ENCODE measurements at regions not wholly inside any gene's neighbourhood (a gene's known extent, or its start where the extent isn't known, plus 50 kb on each side); places are given as distances from the start of the nearest gene placed in this dataset.

GRCh38 chr21:21605521-21605920, 607.3 kb downstream of the NCAM2 start:
- Histone ChIP-seq H3K4me2 (ENCODE audit: low read length) (no peak overlapping the region), H3K36me3 (ENCODE audit: control insufficient read depth in 1 of 2, insufficient read depth in 2 of 2, low read length in 2 of 2) (no peaks in the 10 kb centered on the region), H3K79me2 (ENCODE audit: insufficient read depth, low read length) (no peaks in the 10 kb centered on the region), H3K4me3 (replicated peaks in 1 of 2; ENCODE audit: low read depth in 1 of 2, low read length in 2 of 2) (no peak overlapping the region), H3K27me3 (ENCODE audit: insufficient read depth, low read length) (no peaks in the 10 kb centered on the region), H2AFZ (ENCODE audit: low read depth, low read length, poor library complexity, severe bottlenecking) (no peak overlapping the region), H3K9me3 (ENCODE audit: control insufficient read depth in 1 of 2, insufficient read depth in 1 of 2, low read depth in 1 of 2, low read length in 2 of 2) (peaks cover 6 to 35% of the 10 kb centered on the region in 2 experiments; a peak in 2 of 4 replicates), H3K27ac (ENCODE audit: low read depth, low read length) (no peak overlapping the region), H3K9ac (ENCODE audit: low read length) (no peak overlapping the region), H3K9me2 (ENCODE audit: insufficient read depth) (no peaks in the 10 kb centered on the region), H3K4me1 (ENCODE audit: control insufficient read depth in 1 of 2, insufficient read depth in 2 of 2, low read length in 2 of 2) (no peaks in the 10 kb centered on the region), H4K20me1 (ENCODE audit: insufficient read depth) (no peaks in the 10 kb centered on the region)
- DNase-seq (ENCODE audit: low read depth, low spot score) (no peak), ATAC-seq (no peak)
- CTCF ChIA-PET, result no interaction called here
- RAD21 ChIA-PET (ENCODE audit: low non-redundant PET in 1 of 2, low total read pairs in 2 of 2, uncharacterized antibody in 2 of 2, unreplicated experiment in 2 of 2), result no interaction called here
- POLR2A ChIA-PET, result no interaction called here
- intact Hi-C loops (cut with micrococcal nuclease), result no loop called here
- no peak for TF ChIP-seq CBX3 (IDR thresholded peaks at IDR 0.05; ENCODE audit: low read depth)
- no peak for TF ChIP-seq FOSL1 (IDR thresholded peaks at IDR 0.05; ENCODE audit: low read depth)
- TF ChIP-seq CTCF (IDR thresholded peaks at IDR 0.05 in 2 of 3, conservative IDR thresholded peaks at IDR 0.05 in 1 of 3; ENCODE audit: borderline replicate concordance in 1 of 3, insufficient read depth in 1 of 3, low read depth in 2 of 3, low read length in 2 of 3), result no peak
- TF ChIP-seq TCF7L2 (IDR thresholded peaks at IDR 0.05; ENCODE audit: borderline replicate concordance, extremely low read depth, insufficient read depth, insufficient read length), result no peak
- TF ChIP-seq EGR1 (IDR thresholded peaks at IDR 0.05; ENCODE audit: low read depth), result no peak
- TF ChIP-seq ELF1 (IDR thresholded peaks at IDR 0.05; ENCODE audit: borderline replicate concordance, low read depth), result no peak
- no peak for TF ChIP-seq ZFX (IDR thresholded peaks at IDR 0.05)
- no peak for TF ChIP-seq ZBTB33 (IDR thresholded peaks at IDR 0.05; ENCODE audit: extremely low read depth, insufficient replicate concordance, low read length)
- no peak for TF ChIP-seq SIN3A (IDR thresholded peaks at IDR 0.05; ENCODE audit: low read depth)
- TF ChIP-seq EZH2phosphoT487 (IDR thresholded peaks at IDR 0.05; ENCODE audit: borderline replicate concordance), result no peak
- no peak for TF ChIP-seq ZNF274 (IDR thresholded peaks at IDR 0.05; ENCODE audit: low read depth, low read length)
- TF ChIP-seq CEBPB (IDR thresholded peaks at IDR 0.05; ENCODE audit: low read depth), result no peak
- no peak for TF ChIP-seq EZH2 (IDR thresholded peaks at IDR 0.05)
- no peak for TF ChIP-seq SP1 (IDR thresholded peaks at IDR 0.05; ENCODE audit: low read depth)
- no peak for TF ChIP-seq REST (IDR thresholded peaks at IDR 0.05; ENCODE audit: low read depth)
- TF ChIP-seq RAD21 (IDR thresholded peaks at IDR 0.05; ENCODE audit: low read depth), result no peak
- BruUV-seq (replicated peaks), result no TSS peak

All from HCT116 (cell line).